Loucy (cell line): ENCODE measurements at regions not wholly inside any gene's neighbourhood (a gene's known extent, or its start where the extent isn't known, plus 50 kb on each side); places are given as distances from the start of the nearest gene placed in this dataset.

Source experiments
- EZH2phosphoT487 ChIP-seq: fragments of 200-600 bp; IDR thresholded peaks from 2 replicates; pipeline ENCODE4 v1.6.1; 2018; ENCODE audit warnings: antibody characterized with exemption, mild to moderate bottlenecking, moderate library complexity, borderline replicate concordance
- TF ChIP-seq, protein P1 (sequence below): fragments of 200-600 bp; sonication (generic); conservative IDR thresholded peaks from 2 replicates; pipeline ENCODE4 v1.5.1; 2014; ENCODE audit warnings: mild to moderate bottlenecking, antibody characterized with exemption, low read length

DNA sequence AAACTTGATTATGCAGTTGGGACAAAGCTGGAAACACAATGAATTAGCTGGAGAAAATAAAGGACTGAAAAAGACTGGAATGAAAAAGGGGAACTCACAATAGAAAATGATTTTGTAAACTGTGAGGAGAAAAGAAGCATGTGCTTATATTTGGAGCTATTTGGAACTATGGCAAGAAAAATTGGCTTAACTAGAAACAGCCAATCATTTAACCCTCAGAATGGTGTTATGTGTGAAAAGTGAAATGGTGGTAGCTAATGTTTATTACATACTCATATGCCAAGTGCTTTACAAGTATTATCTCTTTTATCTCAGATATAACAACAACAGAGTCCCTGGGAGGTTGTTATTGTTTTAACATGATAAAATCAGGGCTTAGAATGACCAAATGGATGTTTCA, 583.1 kb upstream of the SEL1L start:
- TF ChIP-seq, protein P1, sequence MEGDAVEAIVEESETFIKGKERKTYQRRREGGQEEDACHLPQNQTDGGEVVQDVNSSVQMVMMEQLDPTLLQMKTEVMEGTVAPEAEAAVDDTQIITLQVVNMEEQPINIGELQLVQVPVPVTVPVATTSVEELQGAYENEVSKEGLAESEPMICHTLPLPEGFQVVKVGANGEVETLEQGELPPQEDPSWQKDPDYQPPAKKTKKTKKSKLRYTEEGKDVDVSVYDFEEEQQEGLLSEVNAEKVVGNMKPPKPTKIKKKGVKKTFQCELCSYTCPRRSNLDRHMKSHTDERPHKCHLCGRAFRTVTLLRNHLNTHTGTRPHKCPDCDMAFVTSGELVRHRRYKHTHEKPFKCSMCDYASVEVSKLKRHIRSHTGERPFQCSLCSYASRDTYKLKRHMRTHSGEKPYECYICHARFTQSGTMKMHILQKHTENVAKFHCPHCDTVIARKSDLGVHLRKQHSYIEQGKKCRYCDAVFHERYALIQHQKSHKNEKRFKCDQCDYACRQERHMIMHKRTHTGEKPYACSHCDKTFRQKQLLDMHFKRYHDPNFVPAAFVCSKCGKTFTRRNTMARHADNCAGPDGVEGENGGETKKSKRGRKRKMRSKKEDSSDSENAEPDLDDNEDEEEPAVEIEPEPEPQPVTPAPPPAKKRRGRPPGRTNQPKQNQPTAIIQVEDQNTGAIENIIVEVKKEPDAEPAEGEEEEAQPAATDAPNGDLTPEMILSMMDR: no peak
- no peak for TF ChIP-seq EZH2phosphoT487
